GM20000 (cell line): ENCODE measurements at regions not wholly inside any gene's neighbourhood (a gene's known extent, or its start where the extent isn't known, plus 50 kb on each side); places are given as distances from the start of the nearest gene placed in this dataset.
"Not testable (repeated sequence)": the region's sequence is repeated elsewhere in the genome, so short reads cannot be mapped to it uniquely, and the experiment has no call there.

Experiments used
- DNase-seq: peaks from one replicate; pipeline ENCODE4 v3.0.0; 2012; ENCODE audit warnings: low spot score
- CTCF ChIP-seq: IDR thresholded peaks from 2 replicates; pipeline ENCODE4 v1.5.1; 2012; ENCODE audit warnings: mild to moderate bottlenecking, control low read depth; ENCODE audit errors: extremely low read depth, missing control alignments

- no peak for TF ChIP-seq CTCF
- DNase-seq = no peak
These were observed 111.9 kb downstream of the HAUS1 start for GRCh38 chr18:46215902-46216723.

- DNase-seq = no peak
- TF ChIP-seq CTCF = no peak
These were observed 115.9 kb downstream of the HAUS1 start for GRCh38 chr18:46220116-46220515.

- no peak for TF ChIP-seq CTCF
- DNase-seq = no peak
These were observed 117.9 kb downstream of the HAUS1 start for GRCh38 chr18:46222093-46222492.

- no peak for DNase-seq
- no peak for TF ChIP-seq CTCF
These were observed 118.7 kb downstream of the HAUS1 start for GRCh38 chr18:46222710-46223360.

- TF ChIP-seq CTCF = no peak
These were observed 120.1 kb downstream of the HAUS1 start for GRCh38 chr18:46224181-46224775.

GRCh38 chr18:46226461-46226860 lies 122.3 kb downstream of the HAUS1 start:
- no peak for DNase-seq
- TF ChIP-seq CTCF = no peak

More at GRCh38 chr18:46224181-46224775, 120.1 kb downstream of the HAUS1 start:
- no peak for DNase-seq

GRCh38 chr18:46229641-46230040 lies 125.5 kb downstream of the HAUS1 start:
- not testable (repeated sequence) for DNase-seq
